Muscle of leg (tissue), 3 donors: ENCODE measurements at regions not wholly inside any gene's neighbourhood (a gene's known extent, or its start where the extent isn't known, plus 50 kb on each side); places are given as distances from the start of the nearest gene placed in this dataset.

Experiments used
- DNase-seq: peaks from one replicate; pipeline ENCODE4 v3.0.0; 2013
- H3K27ac ChIP-seq: one replicate; pipeline ENCODE4 v1.5.1; 2013; ENCODE audit warnings: mild to moderate bottlenecking, low read length, control low read depth
- H3K27me3 ChIP-seq: one replicate; pipeline ENCODE4 v1.6.1; 2013; ENCODE audit warnings: low read length; ENCODE audit not compliant: control insufficient read depth, insufficient read depth
- H3K36me3 ChIP-seq: one replicate; pipeline ENCODE4 v1.6.1; 2013; ENCODE audit warnings: low read length; ENCODE audit not compliant: control insufficient read depth, insufficient read depth
- H3K4me1 ChIP-seq: one replicate; pipeline ENCODE4 v1.6.1; 2013; ENCODE audit warnings: low read length; ENCODE audit not compliant: control insufficient read depth, insufficient read depth
- H3K4me3 ChIP-seq: one replicate; pipeline ENCODE4 v1.5.1; 2013; ENCODE audit warnings: low read length, control low read depth
- H3K9me3 ChIP-seq: replicated peaks from 2 replicates; pipeline ENCODE4 v1.6.1; 2013; ENCODE audit warnings: low read depth, low read length; ENCODE audit not compliant: control insufficient read depth
- WGBS: methylation state at CpG from one replicate; pipeline ENCODE4 v1.1.5; 2013; ENCODE audit warnings: missing lambda C conversion rate; ENCODE audit not compliant: insufficient coverage; 5-methylcytosine and 5-hydroxymethylcytosine counted together

GRCh38 chr6:147891671-147892070 lies 383.2 kb downstream of the SAMD5 start:
- Histone ChIP-seq H3K27ac (no peak overlapping the region), H3K4me1 (no peaks in the 10 kb centered on the region), H3K9me3 (peaks cover 1% of the 10 kb centered on the region), H3K4me3 (no peak overlapping the region), H3K36me3 (no peaks in the 10 kb centered on the region), H3K27me3 (no peaks in the 10 kb centered on the region)
- no peak for DNase-seq
- WGBS, result 54% methylated on average over 6 of the region's 8 CpGs

GRCh38 chr6:147892476-147892875 lies 384.0 kb downstream of the SAMD5 start:
- H3K9me3 ChIP-seq, result no peaks in the 10 kb centered on the region
- no peaks in the 10 kb centered on the region for H3K4me1 ChIP-seq
- H3K4me3 ChIP-seq, result no peak overlapping the region
- WGBS, result no CpG with 5 or more reads among the region's 3 CpGs
- H3K36me3 ChIP-seq, result no peaks in the 10 kb centered on the region
- DNase-seq, result no peak
- no peaks in the 10 kb centered on the region for H3K27me3 ChIP-seq
- no peak overlapping the region for H3K27ac ChIP-seq

- no CpG with 5 or more reads among the region's 4 CpGs for WGBS
These were observed 386.8 kb downstream of the SAMD5 start for GRCh38 chr6:147895272-147895671.

GRCh38 chr6:147900247-147900830 lies 391.8 kb downstream of the SAMD5 start:
- H3K4me3 ChIP-seq, result no peak overlapping the region
- no peaks in the 10 kb centered on the region for H3K27me3 ChIP-seq
- H3K9me3 ChIP-seq, result no peaks in the 10 kb centered on the region
- 77% methylated on average over 8 of the region's 12 CpGs for WGBS
- no peak overlapping the region for H3K27ac ChIP-seq
- no peaks in the 10 kb centered on the region for H3K4me1 ChIP-seq
- no peak for DNase-seq
- no peaks in the 10 kb centered on the region for H3K36me3 ChIP-seq

More at GRCh38 chr6:147895272-147895671, 386.8 kb downstream of the SAMD5 start:
- no peak for DNase-seq
- Histone ChIP-seq H3K4me3 (no peak overlapping the region), H3K27ac (no peak overlapping the region), H3K36me3 (no peaks in the 10 kb centered on the region), H3K4me1 (no peaks in the 10 kb centered on the region), H3K27me3 (no peaks in the 10 kb centered on the region), H3K9me3 (no peaks in the 10 kb centered on the region)

- DNase-seq, result no peak
- Histone ChIP-seq H3K9me3 (no peaks in the 10 kb centered on the region), H3K27ac (no peak overlapping the region), H3K36me3 (no peaks in the 10 kb centered on the region), H3K4me3 (no peak overlapping the region), H3K27me3 (no peaks in the 10 kb centered on the region), H3K4me1 (peaks cover 4% of the 10 kb centered on the region)
- WGBS, result 29% methylated on average over 1 of the region's 4 CpGs
These were observed 394.8 kb downstream of the SAMD5 start for GRCh38 chr6:147903321-147903720.

GRCh38 chr6:147903931-147904330 lies 395.4 kb downstream of the SAMD5 start:
- peaks cover 4% of the 10 kb centered on the region for H3K4me1 ChIP-seq
- H3K27ac ChIP-seq, result no peak overlapping the region
- no peaks in the 10 kb centered on the region for H3K27me3 ChIP-seq
- H3K36me3 ChIP-seq, result no peaks in the 10 kb centered on the region
- DNase-seq, result no peak
- no peaks in the 10 kb centered on the region for H3K9me3 ChIP-seq
- no CpG with 5 or more reads among the region's 2 CpGs for WGBS
- no peak overlapping the region for H3K4me3 ChIP-seq

GRCh38 chr6:147904416-147904815 lies 395.9 kb downstream of the SAMD5 start:
- H3K27me3 ChIP-seq, result no peaks in the 10 kb centered on the region
- WGBS, result no CpG with 5 or more reads among the region's 4 CpGs
- no peak for DNase-seq
- no peak overlapping the region for H3K4me3 ChIP-seq
- peaks cover 4% of the 10 kb centered on the region for H3K4me1 ChIP-seq
- no peaks in the 10 kb centered on the region for H3K36me3 ChIP-seq
- no peak overlapping the region for H3K27ac ChIP-seq
- H3K9me3 ChIP-seq, result no peaks in the 10 kb centered on the region

- whole genome bisulfite sequencing, result 0% methylated on average over 1 of the region's 3 CpGs
- Histone ChIP-seq H3K36me3 (no peaks in the 10 kb centered on the region), H3K9me3 (no peaks in the 10 kb centered on the region), H3K27me3 (no peaks in the 10 kb centered on the region), H3K4me3 (no peak overlapping the region), H3K27ac (no peak overlapping the region), H3K4me1 (peaks cover 4% of the 10 kb centered on the region)
- DNase-seq, result no peak
These were observed 397.2 kb downstream of the SAMD5 start for GRCh38 chr6:147905711-147906110.

GRCh38 chr6:147906361-147906760 lies 397.9 kb downstream of the SAMD5 start:
- no peaks in the 10 kb centered on the region for H3K9me3 ChIP-seq
- 69% methylated on average over 2 of the region's 3 CpGs for WGBS
- DNase-seq, result no peak

GRCh38 chr6:147909640-147910039 lies 401.1 kb downstream of the SAMD5 start:
- H3K27ac ChIP-seq, result no peak overlapping the region
- no peaks in the 10 kb centered on the region for H3K27me3 ChIP-seq
- H3K4me3 ChIP-seq, result no peak overlapping the region
- 43% methylated on average over 1 of the region's 7 CpGs for WGBS
- no peaks in the 10 kb centered on the region for H3K9me3 ChIP-seq
- H3K4me1 ChIP-seq, result peaks cover 5% of the 10 kb centered on the region
- DNase-seq, result no peak
- no peaks in the 10 kb centered on the region for H3K36me3 ChIP-seq

More at GRCh38 chr6:147906361-147906760, 397.9 kb downstream of the SAMD5 start:
- H3K4me3 ChIP-seq, result no peak overlapping the region
- H3K4me1 ChIP-seq, result peaks cover 4% of the 10 kb centered on the region
- H3K27ac ChIP-seq, result no peak overlapping the region
- no peaks in the 10 kb centered on the region for H3K36me3 ChIP-seq
- no peaks in the 10 kb centered on the region for H3K27me3 ChIP-seq

- H3K4me3 ChIP-seq, result no peak overlapping the region
- peaks cover 5% of the 10 kb centered on the region for H3K4me1 ChIP-seq
- no peak overlapping the region for H3K27ac ChIP-seq
- 78% methylated on average over 1 of the region's 9 CpGs for WGBS
- no peak for DNase-seq
- H3K27me3 ChIP-seq, result no peaks in the 10 kb centered on the region
- no peaks in the 10 kb centered on the region for H3K36me3 ChIP-seq
- no peaks in the 10 kb centered on the region for H3K9me3 ChIP-seq
These were observed 401.8 kb downstream of the SAMD5 start for GRCh38 chr6:147910281-147910680.
